ENCODE measurements at regions not wholly inside any gene's neighbourhood (a gene's known extent, or its start where the extent isn't known, plus 50 kb on each side); places are given as distances from the start of the nearest gene placed in this dataset.

DNA sequence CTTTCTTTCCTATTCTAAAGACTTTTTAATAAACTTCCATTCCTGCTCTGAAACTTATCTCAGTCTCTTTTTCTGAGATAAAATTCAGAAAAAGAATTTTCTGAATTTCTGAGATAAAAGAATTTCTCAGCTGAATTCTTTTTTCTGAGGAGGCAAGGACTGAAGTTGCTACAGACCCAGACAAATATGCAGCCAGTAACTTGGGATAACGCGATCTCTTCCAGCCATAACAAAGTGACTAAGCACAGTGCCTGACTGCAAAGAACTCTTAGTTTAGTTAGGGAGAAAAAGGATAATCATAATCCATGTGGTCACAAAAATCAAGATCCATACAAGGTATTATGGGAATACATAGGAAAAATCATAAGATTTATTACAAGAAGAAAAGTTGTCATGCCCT, 222.0 kb upstream of the GAP43 start:
- CTCF ChIA-PET (ENCODE audit: low intra/inter-chr PET ratio, low total read pairs): no interaction called here
- no peak overlapping the region for H3K4me2 ChIP-seq (ENCODE audit: low read depth, low read length)
- no peaks in the 10 kb centered on the region for H4K20me1 ChIP-seq (ENCODE audit: insufficient read depth, low read length)
- H3K79me2 ChIP-seq (ENCODE audit: insufficient read depth, low read length): no peaks in the 10 kb centered on the region
- no peak overlapping the region for H2AFZ ChIP-seq (ENCODE audit: low read length)
- H3K27me3 ChIP-seq (ENCODE audit: control insufficient read depth in 1 of 2, insufficient read depth in 2 of 2, low read length in 2 of 2): no peaks in the 10 kb centered on the region; a peak in 1 of 5 replicates
- H3K36me3 ChIP-seq (replicated peaks in 1 of 2; ENCODE audit: control insufficient read depth in 1 of 2, insufficient read depth in 2 of 2, low read length in 2 of 2): no peaks in the 10 kb centered on the region
- H3K4me3 ChIP-seq (replicated peaks in 1 of 3; ENCODE audit: insufficient read depth in 1 of 3, low read depth in 2 of 3, low read length in 3 of 3): no peak overlapping the region
- FAIRE-seq: no peak
- WGBS (ENCODE audit: low lambda C conversion rate): 3% methylated on average over 2 of the region's 2 CpGs
- no TSS peak for BruUV-seq (replicated peaks)
- POLR2A ChIA-PET: no interaction called here
- intact Hi-C loops (cut with micrococcal nuclease; ENCODE audit: unreplicated experiment): no loop called here
- no peak for ATAC-seq
- no peak for DNase-seq (ENCODE audit: low spot score)
- H3K27ac ChIP-seq (ENCODE audit: extremely low read length, insufficient read depth, low read length): no peak overlapping the region
- TF ChIP-seq PRPF4 (IDR thresholded peaks at IDR 0.05; ENCODE audit: low read depth, low read length, poor library complexity, severe bottlenecking) (no peak), ZNF674 (CRISPR knock-in tag; IDR thresholded peaks at IDR 0.05; ENCODE audit: low read depth) (no peak), NFRKB (IDR thresholded peaks at IDR 0.05) (no peak), ZNF639 (CRISPR knock-in tag; conservative IDR thresholded peaks at IDR 0.05) (no peak), XBP1 (CRISPR knock-in tag; IDR thresholded peaks at IDR 0.05) (no peak), RELA (CRISPR knock-in tag; IDR thresholded peaks at IDR 0.05) (no peak), TARDBP (CRISPR knock-in tag; IDR thresholded peaks at IDR 0.05) (no peak), MED8 (CRISPR knock-in tag; IDR thresholded peaks at IDR 0.05; ENCODE audit: insufficient replicate concordance) (no peak), ATF2 (CRISPR knock-in tag; IDR thresholded peaks at IDR 0.05) (no peak), ZNF646 (CRISPR knock-in tag; IDR thresholded peaks at IDR 0.05) (no peak)
- TF ChIP-seq, protein P1, sequence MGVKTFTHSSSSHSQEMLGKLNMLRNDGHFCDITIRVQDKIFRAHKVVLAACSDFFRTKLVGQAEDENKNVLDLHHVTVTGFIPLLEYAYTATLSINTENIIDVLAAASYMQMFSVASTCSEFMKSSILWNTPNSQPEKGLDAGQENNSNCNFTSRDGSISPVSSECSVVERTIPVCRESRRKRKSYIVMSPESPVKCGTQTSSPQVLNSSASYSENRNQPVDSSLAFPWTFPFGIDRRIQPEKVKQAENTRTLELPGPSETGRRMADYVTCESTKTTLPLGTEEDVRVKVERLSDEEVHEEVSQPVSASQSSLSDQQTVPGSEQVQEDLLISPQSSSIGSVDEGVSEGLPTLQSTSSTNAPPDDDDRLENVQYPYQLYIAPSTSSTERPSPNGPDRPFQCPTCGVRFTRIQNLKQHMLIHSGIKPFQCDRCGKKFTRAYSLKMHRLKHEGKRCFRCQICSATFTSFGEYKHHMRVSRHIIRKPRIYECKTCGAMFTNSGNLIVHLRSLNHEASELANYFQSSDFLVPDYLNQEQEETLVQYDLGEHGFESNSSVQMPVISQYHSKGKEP (CRISPR knock-in tag; IDR thresholded peaks at IDR 0.05): no peak
- no peaks in the 10 kb centered on the region for H3K4me1 ChIP-seq (ENCODE audit: insufficient read depth, low read length)
- in situ Hi-C loops (cut with HindIII; ENCODE audit: extremely low pct_ligation_motif_present, low pct_unique_long_range_greater_than_20kb): no loop called here
- no peaks in the 10 kb centered on the region for H3K9me3 ChIP-seq (ENCODE audit: low read length)
- no peak overlapping the region for H3K9ac ChIP-seq (ENCODE audit: insufficient read depth, low read depth, low read length)

Data from HepG2 (cell line).